Neural crest cell (in vitro differentiated cells): ENCODE measurements at regions not wholly inside any gene's neighbourhood (a gene's known extent, or its start where the extent isn't known, plus 50 kb on each side); places are given as distances from the start of the nearest gene placed in this dataset.

Experiments
- DNase-seq: peaks from one replicate; pipeline ENCODE4 v3.0.0; 2021; ENCODE audit warnings: low read depth, mixed read lengths, low spot score
- H3K27ac Mint-ChIP-seq: one replicate; pipeline ENCODE4 v1.8.0; 2021; ENCODE audit warnings: mild to moderate bottlenecking, mixed read lengths; ENCODE audit not compliant: unreplicated experiment
- H3K27me3 Mint-ChIP-seq: 2 replicates; pipeline ENCODE4 v1.8.0; 2021; ENCODE audit warnings: low read depth, mild to moderate bottlenecking, mixed read lengths
- H3K36me3 Mint-ChIP-seq: 2 replicates; pipeline ENCODE4 v1.8.0; 2021; ENCODE audit warnings: low read depth, mild to moderate bottlenecking, mixed read lengths
- H3K4me1 Mint-ChIP-seq: 2 replicates; pipeline ENCODE4 v1.8.0; 2021; ENCODE audit warnings: mixed read lengths
- H3K4me3 Mint-ChIP-seq: one replicate; pipeline ENCODE4 v1.8.0; 2021; ENCODE audit warnings: mild to moderate bottlenecking, mixed read lengths
- H3K9me3 Mint-ChIP-seq: 2 replicates; pipeline ENCODE4 v1.8.0; 2021; ENCODE audit warnings: mixed read lengths
- CTCF ChIP-seq: fragments of 200-600 bp; sonication (generic); conservative IDR thresholded peaks from 2 replicates; pipeline ENCODE4 v1.5.0; 2021; ENCODE audit warnings: antibody characterized with exemption, mild to moderate bottlenecking

DNA sequence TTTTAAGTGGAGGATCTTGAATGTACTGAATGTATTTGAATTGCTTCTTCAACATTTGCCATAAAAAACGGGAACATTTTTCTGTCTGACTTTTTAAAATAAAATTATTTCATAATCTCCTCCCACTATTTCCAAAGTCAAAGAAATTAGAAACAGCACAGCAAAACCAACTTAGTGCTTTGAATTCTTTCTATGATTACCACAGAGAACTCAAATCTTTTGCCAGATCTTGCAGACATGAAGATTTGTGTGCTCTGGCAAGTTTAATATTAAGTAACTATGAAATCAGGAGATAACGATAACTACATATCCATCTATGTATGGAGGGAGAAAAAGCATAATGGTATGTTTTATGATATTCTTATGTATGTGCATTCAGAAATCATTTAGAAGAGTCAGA, 982.2 kb downstream of the PCDH7 start:
- H3K27ac Mint-ChIP-seq, result no peak overlapping the region
- H3K4me3 Mint-ChIP-seq, result no peak overlapping the region
- no peaks in the 10 kb centered on the region for H3K27me3 Mint-ChIP-seq
- peaks cover 14% of the 10 kb centered on the region for H3K9me3 Mint-ChIP-seq
- DNase-seq, result no peak
- TF ChIP-seq CTCF, result no peak
- peaks cover 8% of the 10 kb centered on the region for H3K36me3 Mint-ChIP-seq
- H3K4me1 Mint-ChIP-seq, result no peaks in the 10 kb centered on the region

GRCh38 chr4:31714238-31714637, 994.1 kb downstream of the PCDH7 start:
- Mint-ChIP-seq H3K9me3 (peaks cover 2% of the 10 kb centered on the region), H3K27ac (no peak overlapping the region), H3K4me3 (no peak overlapping the region)

DNA sequence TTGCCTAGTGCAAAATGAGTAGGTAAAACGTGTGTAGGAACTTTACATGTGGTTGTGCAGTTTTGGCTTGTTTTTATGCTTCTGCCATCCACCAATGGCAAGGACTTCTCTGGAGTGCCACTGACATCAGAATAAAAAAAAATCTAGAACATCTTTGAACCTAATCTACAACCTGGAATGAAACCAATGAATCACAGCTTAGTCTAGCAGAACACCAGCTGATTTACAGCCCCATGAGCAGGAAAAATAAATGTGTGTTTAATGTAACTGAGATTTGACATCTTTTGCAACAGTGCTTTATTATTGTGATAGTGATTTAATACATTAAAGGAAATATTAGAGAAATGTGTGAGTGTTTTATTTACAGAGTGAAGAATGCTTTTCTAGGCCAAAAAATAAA, 995.1 kb downstream of the PCDH7 start:
- no peak for DNase-seq
- Mint-ChIP-seq H3K27ac (no peak overlapping the region), H3K4me1 (no peaks in the 10 kb centered on the region), H3K9me3 (peaks cover 2% of the 10 kb centered on the region), H3K36me3 (no peaks in the 10 kb centered on the region), H3K27me3 (no peaks in the 10 kb centered on the region), H3K4me3 (no peak overlapping the region)
- TF ChIP-seq CTCF, result no peak

More at GRCh38 chr4:31714238-31714637, 994.1 kb downstream of the PCDH7 start:
- Mint-ChIP-seq H3K4me1 (no peaks in the 10 kb centered on the region), H3K36me3 (no peaks in the 10 kb centered on the region), H3K27me3 (no peaks in the 10 kb centered on the region)
- no peak for TF ChIP-seq CTCF
- no peak for DNase-seq

- no peaks in the 10 kb centered on the region for H3K36me3 Mint-ChIP-seq
- no peak overlapping the region for H3K4me3 Mint-ChIP-seq
- no peak for TF ChIP-seq CTCF
- H3K27ac Mint-ChIP-seq, result no peak overlapping the region
- DNase-seq, result no peak
- H3K27me3 Mint-ChIP-seq, result no peaks in the 10 kb centered on the region
- H3K4me1 Mint-ChIP-seq, result no peaks in the 10 kb centered on the region
- no peaks in the 10 kb centered on the region for H3K9me3 Mint-ChIP-seq
Observed at GRCh38 chr4:31727030-31727429, 1006.9 kb downstream of the PCDH7 start.

DNA sequence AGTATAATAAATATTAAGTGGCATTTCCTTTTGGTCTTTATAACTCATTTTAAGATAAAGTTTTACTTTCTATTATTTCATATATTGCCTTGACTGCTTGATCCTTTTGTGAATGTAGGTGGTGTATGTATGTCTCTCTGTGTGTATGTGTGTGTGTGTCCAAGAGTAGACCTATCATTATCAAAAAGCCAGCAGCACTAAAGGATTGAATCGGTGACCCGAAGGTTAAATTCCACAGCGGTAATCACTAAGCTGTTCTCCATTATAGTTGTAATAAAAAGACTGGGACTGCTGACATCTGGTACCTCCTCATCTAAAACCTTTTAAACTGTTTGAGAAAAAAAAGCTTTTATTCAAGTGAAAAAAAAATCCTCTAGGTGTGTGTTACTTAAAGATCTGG, 1014.8 kb downstream of the PCDH7 start:
- Mint-ChIP-seq H3K9me3 (peaks cover 3% of the 10 kb centered on the region), H3K4me1 (peaks cover 3% of the 10 kb centered on the region), H3K4me3 (no peak overlapping the region), H3K27me3 (no peaks in the 10 kb centered on the region), H3K36me3 (no peaks in the 10 kb centered on the region), H3K27ac (no peak overlapping the region)
- no peak for TF ChIP-seq CTCF
- no peak for DNase-seq

DNA sequence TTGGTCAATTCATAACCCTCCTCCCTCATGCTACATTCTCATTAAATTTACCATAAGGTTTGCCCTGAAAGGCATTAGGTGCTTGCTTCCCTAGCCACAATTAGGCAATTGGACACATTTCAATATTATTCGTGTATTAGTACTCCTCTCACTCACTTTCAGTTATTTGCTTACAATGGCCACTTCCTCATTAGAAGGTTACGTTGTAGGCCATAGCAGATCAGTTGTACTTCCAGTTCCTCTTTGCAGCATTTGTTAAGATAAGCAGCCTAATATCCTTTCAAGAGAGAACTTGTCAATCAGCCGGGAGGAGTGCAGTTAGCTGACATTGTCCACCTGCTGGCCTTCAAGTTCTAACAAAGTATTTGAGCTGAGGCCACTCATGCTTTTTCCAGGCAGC, 1017.2 kb downstream of the PCDH7 start:
- no peak for DNase-seq
- no peak for TF ChIP-seq CTCF
- Mint-ChIP-seq H3K4me1 (peaks cover 3% of the 10 kb centered on the region), H3K27ac (no peak overlapping the region), H3K36me3 (no peaks in the 10 kb centered on the region), H3K4me3 (no peak overlapping the region), H3K9me3 (peaks cover 3% of the 10 kb centered on the region), H3K27me3 (no peaks in the 10 kb centered on the region)
